ENCODE measurements at regions not wholly inside any gene's neighbourhood (a gene's known extent, or its start where the extent isn't known, plus 50 kb on each side); places are given as distances from the start of the nearest gene placed in this dataset.
A peak's percentile ranks its signal among the peaks of the same experiment; 100 is the strongest.

- H3K27ac Mint-ChIP-seq: no peak overlapping the region
- no peak for TF ChIP-seq CTCF (IDR thresholded peaks at IDR 0.05; ENCODE audit: unreplicated experiment in 3 of 3)
- H3K4me1 Mint-ChIP-seq: peaks cover 23% of the 10 kb centered on the region
- H3K27me3 Mint-ChIP-seq (ENCODE audit: low read depth): peaks cover 14% of the 10 kb centered on the region
- no peaks in the 10 kb centered on the region for H3K9me3 Mint-ChIP-seq
- H3K36me3 Mint-ChIP-seq (ENCODE audit: low read depth): no peaks in the 10 kb centered on the region
- no peak overlapping the region for H3K4me3 Mint-ChIP-seq
These were observed 311.1 kb downstream of the TXNL1 start for GRCh38 chr18:56327191-56327885.

GRCh38 chr18:56326336-56327072, 311.9 kb downstream of the TXNL1 start:
- Mint-ChIP-seq H3K4me3 (no peak overlapping the region), H3K27me3 (ENCODE audit: low read depth) (peaks cover 14% of the 10 kb centered on the region), H3K36me3 (ENCODE audit: low read depth) (no peaks in the 10 kb centered on the region), H3K9me3 (no peaks in the 10 kb centered on the region), H3K4me1 (peaks cover 28% of the 10 kb centered on the region), H3K27ac (no peak overlapping the region)
- no peak for TF ChIP-seq CTCF (IDR thresholded peaks at IDR 0.05; ENCODE audit: unreplicated experiment in 3 of 3)

GRCh38 chr18:56323673-56324072, 314.7 kb downstream of the TXNL1 start:
- peaks cover 46% of the 10 kb centered on the region for H3K4me1 Mint-ChIP-seq
- TF ChIP-seq CTCF (IDR thresholded peaks at IDR 0.05; ENCODE audit: unreplicated experiment in 3 of 3): no peak
- peaks cover 9% of the 10 kb centered on the region for H3K27me3 Mint-ChIP-seq (ENCODE audit: low read depth)
- H3K36me3 Mint-ChIP-seq (ENCODE audit: low read depth): no peaks in the 10 kb centered on the region
- no peak overlapping the region for H3K4me3 Mint-ChIP-seq
- H3K9me3 Mint-ChIP-seq: no peaks in the 10 kb centered on the region
- H3K27ac Mint-ChIP-seq: peak overlapping the region in 2 of 3 experiments; percentile 7 to 68

- Mint-ChIP-seq H3K36me3 (ENCODE audit: low read depth) (no peaks in the 10 kb centered on the region), H3K4me3 (peak overlapping the region in 1 of 3 experiments; percentile 50), H3K27ac (peak overlapping the region; percentile 68 to 87 (median 78)), H3K4me1 (peaks cover 46% of the 10 kb centered on the region), H3K9me3 (peaks cover 3% of the 10 kb centered on the region), H3K27me3 (ENCODE audit: low read depth) (peaks cover 6% of the 10 kb centered on the region)
- TF ChIP-seq CTCF (IDR thresholded peaks at IDR 0.05; ENCODE audit: unreplicated experiment in 3 of 3): no peak
These were observed 316.0 kb downstream of the TXNL1 start for GRCh38 chr18:56322406-56322805.

- Mint-ChIP-seq H3K4me3 (no peak overlapping the region), H3K27ac (peak overlapping the region; percentile 68 to 78 (median 69)), H3K27me3 (ENCODE audit: low read depth) (peaks cover 6% of the 10 kb centered on the region), H3K36me3 (ENCODE audit: low read depth) (no peaks in the 10 kb centered on the region), H3K4me1 (peaks cover 46% of the 10 kb centered on the region), H3K9me3 (peaks cover 4% of the 10 kb centered on the region)
- TF ChIP-seq CTCF (IDR thresholded peaks at IDR 0.05; ENCODE audit: unreplicated experiment in 3 of 3): no peak
These were observed 316.9 kb downstream of the TXNL1 start for GRCh38 chr18:56321470-56321869.

Measured in nephron (organoid).